CD8-positive, alpha-beta memory T cell (primary cell): ENCODE measurements at regions not wholly inside any gene's neighbourhood (a gene's known extent, or its start where the extent isn't known, plus 50 kb on each side); places are given as distances from the start of the nearest gene placed in this dataset.
A peak's percentile ranks its signal among the peaks of the same experiment; 100 is the strongest.

ENCODE experiments used
- CTCF ChIA-PET: fragments of 350-600 bp; sonication (Branson Sonifier 250); formaldehyde crosslinking; loops from one replicate; lab custom pipeline; 2021; ENCODE audit warnings: antibody characterized with exemption; lab: Charles Lee
- POLR2A ChIA-PET: fragments of 350-600 bp; sonication (Branson Sonifier 250); formaldehyde crosslinking; loops from one replicate; lab custom pipeline; 2021; ENCODE audit warnings: antibody characterized with exemption; lab: Charles Lee
- DNase-seq, 5 donors: peaks; one replicate each; pipeline versions ENCODE4 v3.0.0 to v3.0.0-alpha.2; 2020 to 2022; ENCODE audit warnings: mixed read lengths in 1 of 5
- H3K27ac ChIP-seq: one replicate; pipeline ENCODE4 v1.7.0; 2013; ENCODE audit warnings: low read depth, mild to moderate bottlenecking, low read length, moderate library complexity
- H3K27me3 ChIP-seq: 2 replicates; pipeline ENCODE4 v1.7.0; 2013; ENCODE audit warnings: low read length, mild to moderate bottlenecking; ENCODE audit not compliant: insufficient read depth, poor library complexity, severe bottlenecking
- H3K36me3 ChIP-seq: 2 replicates; pipeline ENCODE4 v1.7.0; 2013; ENCODE audit warnings: mild to moderate bottlenecking, low read length, moderate library complexity; ENCODE audit not compliant: insufficient read depth
- H3K4me1 ChIP-seq: 2 replicates; pipeline ENCODE4 v1.7.0; 2013; ENCODE audit warnings: mild to moderate bottlenecking, low read length, moderate library complexity; ENCODE audit not compliant: insufficient read depth
- H3K4me3 ChIP-seq: 2 replicates; pipeline ENCODE4 v1.7.0; 2013; ENCODE audit warnings: mild to moderate bottlenecking, low read length
- H3K9me3 ChIP-seq: 2 replicates; pipeline ENCODE4 v1.7.0; 2013; ENCODE audit warnings: mild to moderate bottlenecking, low read length
- H3K27ac Mint-ChIP-seq, 8 donors: one replicate each; pipeline ENCODE4 v1.8.0; 2020 to 2021; ENCODE audit warnings: mixed read lengths in 8 of 8, mild to moderate bottlenecking in 6 of 8, inconsistent platforms in 3 of 8, moderate library complexity in 3 of 8
- H3K27me3 Mint-ChIP-seq, 2 donors: one replicate each; pipeline ENCODE4 v1.8.0; 2020 to 2021; ENCODE audit warnings: mixed read lengths in 2 of 2, mild to moderate bottlenecking in 1 of 2, moderate library complexity in 1 of 2
- H3K36me3 Mint-ChIP-seq, 3 donors: one replicate each; pipeline ENCODE4 v1.8.0; 2020 to 2021; ENCODE audit warnings: mixed read lengths in 3 of 3, inconsistent platforms in 1 of 3, mild to moderate bottlenecking in 1 of 3
- H3K4me1 Mint-ChIP-seq, 3 donors: one replicate each; pipeline ENCODE4 v1.8.0; 2020 to 2021; ENCODE audit warnings: mixed read lengths in 3 of 3, inconsistent platforms in 1 of 3, mild to moderate bottlenecking in 1 of 3
- H3K4me3 Mint-ChIP-seq, 7 donors: one replicate each; pipeline ENCODE4 v1.8.0; 2020 to 2021; ENCODE audit warnings: mixed read lengths in 7 of 7, mild to moderate bottlenecking in 6 of 7, moderate library complexity in 4 of 7, inconsistent platforms in 2 of 7
- H3K9me3 Mint-ChIP-seq, 5 donors: one replicate each; pipeline ENCODE4 v1.8.0; 2020 to 2022; ENCODE audit warnings: mixed read lengths in 5 of 5, mild to moderate bottlenecking in 3 of 5, moderate library complexity in 2 of 5, inconsistent platforms in 1 of 5

DNA sequence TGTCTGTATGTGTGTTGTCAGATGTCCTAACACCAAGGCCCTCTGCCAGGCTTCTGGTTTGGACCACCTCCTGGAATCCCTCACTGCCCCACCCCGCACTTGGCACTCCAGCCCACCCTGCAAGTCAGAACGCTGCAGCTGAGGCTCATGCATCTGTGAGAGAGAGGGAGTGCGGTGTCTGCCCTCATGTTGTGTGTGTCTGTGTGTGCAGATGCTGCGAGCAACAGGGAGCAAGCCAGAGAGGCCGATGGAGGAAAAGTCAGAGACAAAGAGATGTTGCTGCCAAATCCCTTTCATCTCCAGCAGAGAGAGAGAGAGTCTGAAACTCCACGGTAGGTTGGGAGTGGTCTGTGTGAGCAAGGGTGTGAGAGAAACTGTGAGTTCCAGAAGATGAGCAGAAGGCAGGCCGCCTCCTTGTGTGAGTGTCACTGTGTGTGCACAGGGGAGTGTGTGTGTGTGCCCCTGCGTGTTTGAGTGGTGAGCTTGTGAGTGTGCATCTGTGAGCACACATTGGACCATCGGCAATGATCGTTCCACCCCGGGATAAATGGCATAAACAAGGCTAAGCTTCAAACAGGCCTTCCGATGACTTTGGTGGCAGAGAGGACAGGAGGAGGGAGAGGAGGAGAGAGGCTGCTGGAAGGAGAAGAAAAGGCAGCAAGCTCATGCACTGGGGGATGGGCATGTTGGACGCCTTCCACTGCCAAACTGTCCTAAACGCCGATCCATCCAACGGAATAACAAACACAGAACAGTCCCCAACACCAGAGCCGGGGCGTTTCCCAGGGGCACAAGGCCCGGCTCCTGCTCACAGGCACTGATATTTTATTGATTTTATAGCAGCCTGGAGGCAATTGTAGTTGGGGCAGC lies 99.2 kb upstream of the GRIK3 start:
- Histone ChIP-seq H3K4me1 (no peaks in the 10 kb centered on the region), H3K27ac (no peak overlapping the region), H3K9me3 (no peaks in the 10 kb centered on the region), H3K4me3 (no peak overlapping the region), H3K27me3 (no peaks in the 10 kb centered on the region), H3K36me3 (no peaks in the 10 kb centered on the region)
- Mint-ChIP-seq H3K4me3 (no peak overlapping the region), H3K9me3 (peaks cover 0 to 4% (median 0%) of the 10 kb centered on the region in 5 donors), H3K27ac (no peak overlapping the region), H3K27me3 (peaks cover 13 to 38% of the 10 kb centered on the region in 2 donors), H3K4me1 (no peaks in the 10 kb centered on the region), H3K36me3 (no peaks in the 10 kb centered on the region)
- POLR2A ChIA-PET, result no interaction called here
- DNase-seq, result no peak
- CTCF ChIA-PET, result no interaction called here

DNA sequence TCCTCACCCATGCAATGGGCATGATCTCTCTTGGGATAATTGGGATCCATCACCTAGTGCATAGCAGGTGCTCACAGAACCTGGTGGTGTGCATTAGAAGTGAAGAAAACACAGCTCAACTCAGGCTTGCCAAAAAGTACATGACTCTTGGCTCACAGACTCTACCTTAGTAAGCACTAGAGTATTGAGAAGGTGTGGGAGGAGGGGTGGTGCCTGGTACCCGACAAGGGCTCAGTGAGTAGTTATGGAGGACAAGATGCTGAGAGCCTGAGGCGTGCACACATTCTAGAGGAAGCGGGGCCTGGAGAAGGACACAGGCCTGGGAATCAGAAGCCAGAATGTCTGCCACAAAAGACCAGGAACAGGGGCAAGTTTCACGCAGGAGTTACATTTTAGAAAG lies 100.3 kb upstream of the GRIK3 start:
- CTCF ChIA-PET, result no interaction called here

GRCh38 chr1:37135032-37135431 lies 100.7 kb upstream of the GRIK3 start:
- peaks cover 14 to 35% of the 10 kb centered on the region in 2 donors for H3K27me3 Mint-ChIP-seq
- Histone ChIP-seq H3K36me3 (no peaks in the 10 kb centered on the region), H3K9me3 (no peaks in the 10 kb centered on the region), H3K4me1 (no peaks in the 10 kb centered on the region), H3K27me3 (no peaks in the 10 kb centered on the region), H3K4me3 (no peak overlapping the region), H3K27ac (no peak overlapping the region)
- DNase-seq, result no peak
- ChIA-PET POLR2A (no interaction called here), CTCF (no interaction called here)
- peak overlapping the region in 1 of 8 donors; percentile 69 for H3K27ac Mint-ChIP-seq
- H3K9me3 Mint-ChIP-seq, result peaks cover 0 to 4% (median 0%) of the 10 kb centered on the region in 5 donors
- H3K36me3 Mint-ChIP-seq, result no peaks in the 10 kb centered on the region
- H3K4me3 Mint-ChIP-seq, result no peak overlapping the region
- H3K4me1 Mint-ChIP-seq, result no peaks in the 10 kb centered on the region

More for the DNA sequence above, 100.3 kb upstream of the GRIK3 start:
- Histone ChIP-seq H3K4me1 (no peaks in the 10 kb centered on the region), H3K27ac (no peak overlapping the region), H3K36me3 (no peaks in the 10 kb centered on the region), H3K9me3 (no peaks in the 10 kb centered on the region), H3K4me3 (no peak overlapping the region), H3K27me3 (no peaks in the 10 kb centered on the region)
- no peak for DNase-seq
- Mint-ChIP-seq H3K4me3 (no peak overlapping the region), H3K36me3 (no peaks in the 10 kb centered on the region), H3K27me3 (peaks cover 13 to 35% of the 10 kb centered on the region in 2 donors), H3K27ac (peak overlapping the region in 1 of 8 donors; percentile 69), H3K9me3 (peaks cover 0 to 4% (median 0%) of the 10 kb centered on the region in 5 donors), H3K4me1 (no peaks in the 10 kb centered on the region)
- POLR2A ChIA-PET, result no interaction called here

DNA sequence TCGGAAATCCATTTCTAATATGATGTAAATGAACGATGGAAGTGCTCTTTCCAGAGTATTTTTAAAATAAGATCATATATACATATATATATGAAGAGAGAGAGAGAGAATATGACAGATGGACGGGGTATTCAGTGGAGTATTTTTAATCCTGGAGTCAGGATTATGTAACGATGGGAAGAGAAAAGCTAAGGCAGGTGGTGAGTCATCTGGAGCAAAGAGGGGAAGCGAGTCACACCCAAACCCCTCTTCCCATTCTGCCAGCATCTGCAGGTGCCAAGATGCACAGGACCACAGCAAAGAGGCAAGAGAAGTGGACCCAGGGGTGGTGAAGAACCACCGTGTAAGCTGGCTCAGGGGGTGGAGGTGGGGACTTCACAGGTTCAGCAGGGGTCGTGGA lies 102.7 kb upstream of the GRIK3 start:
- H3K27me3 Mint-ChIP-seq, result peaks cover 12 to 40% of the 10 kb centered on the region in 2 donors
- no peak overlapping the region for H3K27ac ChIP-seq
- DNase-seq, result no peak
- no peaks in the 10 kb centered on the region for H3K36me3 ChIP-seq
- no peaks in the 10 kb centered on the region for H3K36me3 Mint-ChIP-seq
- H3K27ac Mint-ChIP-seq, result no peak overlapping the region
- peak overlapping the region in 1 of 7 donors; percentile 69 for H3K4me3 Mint-ChIP-seq
- no peak overlapping the region for H3K4me3 ChIP-seq
- H3K4me1 Mint-ChIP-seq, result no peaks in the 10 kb centered on the region
- H3K9me3 ChIP-seq, result no peaks in the 10 kb centered on the region
- POLR2A ChIA-PET, result no interaction called here
- peaks cover 0 to 3% (median 0%) of the 10 kb centered on the region in 5 donors for H3K9me3 Mint-ChIP-seq
- no peaks in the 10 kb centered on the region for H3K27me3 ChIP-seq
- CTCF ChIA-PET, result no interaction called here
- H3K4me1 ChIP-seq, result no peaks in the 10 kb centered on the region

DNA sequence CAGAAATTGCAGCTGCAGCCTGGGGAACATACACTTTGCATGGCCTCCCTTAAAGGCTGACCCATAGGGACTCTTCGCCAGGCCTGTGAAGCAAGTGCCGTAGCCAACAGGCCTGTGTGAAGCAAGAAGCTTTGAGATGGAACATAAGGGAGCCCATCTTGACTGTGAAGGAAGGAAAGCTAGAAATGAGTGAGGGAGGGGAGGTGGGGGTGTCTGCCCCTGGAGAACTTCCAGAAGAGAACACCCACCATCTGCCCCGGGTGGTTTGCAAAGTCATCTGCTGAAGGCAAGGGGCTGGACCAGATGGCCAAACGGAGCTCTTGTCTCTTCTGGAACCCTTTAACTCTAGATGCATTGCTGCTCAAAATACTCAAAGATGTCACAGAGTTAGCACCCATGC lies 103.3 kb upstream of the GRIK3 start:
- Mint-ChIP-seq H3K27me3 (peaks cover 16 to 38% of the 10 kb centered on the region in 2 donors), H3K9me3 (peaks cover 0 to 4% (median 0%) of the 10 kb centered on the region in 5 donors), H3K36me3 (no peaks in the 10 kb centered on the region), H3K27ac (no peak overlapping the region), H3K4me3 (no peak overlapping the region), H3K4me1 (no peaks in the 10 kb centered on the region)
- DNase-seq, result no peak
- Histone ChIP-seq H3K27ac (no peak overlapping the region), H3K36me3 (no peaks in the 10 kb centered on the region), H3K4me3 (no peak overlapping the region), H3K4me1 (no peaks in the 10 kb centered on the region), H3K27me3 (no peaks in the 10 kb centered on the region), H3K9me3 (no peaks in the 10 kb centered on the region)
- POLR2A ChIA-PET, result no interaction called here
- CTCF ChIA-PET, result no interaction called here

DNA sequence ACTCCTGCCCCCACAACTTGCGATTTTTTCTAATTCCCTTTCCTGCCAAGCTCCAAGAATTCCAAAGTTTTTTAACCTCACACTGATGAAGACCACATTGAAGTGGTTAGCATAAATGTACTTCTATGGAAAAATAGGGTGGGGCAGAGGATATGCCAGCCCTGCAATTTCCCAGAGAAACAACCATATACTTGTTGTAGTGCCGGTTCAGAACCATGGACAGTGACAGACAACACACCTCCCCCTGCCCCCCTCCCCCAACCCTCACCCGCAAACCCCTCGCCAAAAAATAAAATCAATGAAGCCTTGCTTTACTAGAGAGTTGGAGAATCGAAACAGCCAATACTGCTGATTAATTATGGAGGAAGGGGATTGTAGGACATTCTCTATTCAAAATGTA lies 109.5 kb upstream of the GRIK3 start:
- Histone ChIP-seq H3K9me3 (no peaks in the 10 kb centered on the region), H3K27me3 (no peaks in the 10 kb centered on the region), H3K4me1 (no peaks in the 10 kb centered on the region), H3K4me3 (no peak overlapping the region), H3K36me3 (no peaks in the 10 kb centered on the region), H3K27ac (no peak overlapping the region)
- Mint-ChIP-seq H3K27ac (no peak overlapping the region), H3K36me3 (no peaks in the 10 kb centered on the region), H3K4me3 (no peak overlapping the region), H3K27me3 (peaks cover 15 to 18% of the 10 kb centered on the region in 2 donors), H3K9me3 (peaks cover 0 to 4% (median 0%) of the 10 kb centered on the region in 5 donors), H3K4me1 (no peaks in the 10 kb centered on the region)
- CTCF ChIA-PET, result no interaction called here
- DNase-seq, result no peak
- POLR2A ChIA-PET, result no interaction called here

DNA sequence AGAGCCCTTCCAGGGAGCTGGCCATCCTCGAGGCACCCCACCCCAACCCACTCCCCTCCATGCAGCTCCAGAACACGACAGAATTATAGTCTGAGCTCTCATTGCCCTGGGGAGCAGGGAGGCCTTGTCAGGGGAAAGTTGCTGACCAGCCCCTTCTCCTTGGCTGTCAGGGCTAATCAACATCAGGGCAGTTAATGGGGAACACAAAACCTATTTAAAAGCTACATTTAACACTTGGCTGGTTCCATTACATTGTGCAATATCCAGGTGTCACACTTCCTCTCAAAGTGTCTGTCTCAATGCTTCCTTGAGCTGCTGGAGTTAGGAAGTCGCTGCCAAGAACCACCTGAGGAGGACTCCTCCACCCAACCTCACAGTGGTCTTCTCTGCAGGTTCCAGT lies 111.8 kb upstream of the GRIK3 start:
- Mint-ChIP-seq H3K27ac (no peak overlapping the region), H3K4me3 (no peak overlapping the region), H3K27me3 (peaks cover 14 to 20% of the 10 kb centered on the region in 2 donors), H3K4me1 (no peaks in the 10 kb centered on the region), H3K9me3 (peaks cover 0 to 4% (median 0%) of the 10 kb centered on the region in 5 donors), H3K36me3 (no peaks in the 10 kb centered on the region)
- no peaks in the 10 kb centered on the region for H3K36me3 ChIP-seq
- ChIA-PET POLR2A (no interaction called here), CTCF (no interaction called here)
- no peak overlapping the region for H3K4me3 ChIP-seq
- H3K27ac ChIP-seq, result no peak overlapping the region
- no peaks in the 10 kb centered on the region for H3K27me3 ChIP-seq
- H3K9me3 ChIP-seq, result no peaks in the 10 kb centered on the region
- DNase-seq, result no peak
- no peaks in the 10 kb centered on the region for H3K4me1 ChIP-seq

GRCh38 chr1:37147392-37147831 lies 113.1 kb upstream of the GRIK3 start:
- H3K4me3 Mint-ChIP-seq, result no peak overlapping the region
- no peaks in the 10 kb centered on the region for H3K36me3 Mint-ChIP-seq
- H3K36me3 ChIP-seq, result no peaks in the 10 kb centered on the region
- no peak overlapping the region for H3K27ac ChIP-seq
- no peak for DNase-seq
- no peaks in the 10 kb centered on the region for H3K27me3 ChIP-seq
- no peaks in the 10 kb centered on the region for H3K4me1 Mint-ChIP-seq
- H3K4me1 ChIP-seq, result no peaks in the 10 kb centered on the region
- H3K27me3 Mint-ChIP-seq, result peaks cover 20 to 21% of the 10 kb centered on the region in 2 donors
- H3K9me3 ChIP-seq, result no peaks in the 10 kb centered on the region
- peak overlapping the region in 1 of 8 donors; percentile 31 for H3K27ac Mint-ChIP-seq
- H3K9me3 Mint-ChIP-seq, result no peaks in the 10 kb centered on the region
- CTCF ChIA-PET, result no interaction called here
- no peak overlapping the region for H3K4me3 ChIP-seq
- POLR2A ChIA-PET, result no interaction called here
